ENCODE measurements at regions not wholly inside any gene's neighbourhood (a gene's known extent, or its start where the extent isn't known, plus 50 kb on each side); places are given as distances from the start of the nearest gene placed in this dataset.

GRCh38 chr11:82024760-82025159 is 708.9 kb downstream of the FAM181B start:
- no peak for TF ChIP-seq POLR2A (IDR thresholded peaks at IDR 0.05; ENCODE audit: low read length)
- no peak for TF ChIP-seq GATA1 (IDR thresholded peaks at IDR 0.05; ENCODE audit: low read depth, low read length)
